GM18505 (cell line): ENCODE measurements at regions not wholly inside any gene's neighbourhood (a gene's known extent, or its start where the extent isn't known, plus 50 kb on each side); places are given as distances from the start of the nearest gene placed in this dataset.
"Not testable (repeated sequence)": the region's sequence is repeated elsewhere in the genome, so short reads cannot be mapped to it uniquely, and the experiment has no call there.

ENCODE experiments used
- ATAC-seq: cut with Tn5 transposase; IDR thresholded peaks from one replicate; pipeline ENCODE4 v1.9.1; 2021; ENCODE audit not compliant: unreplicated experiment
- POLR2A ChIP-seq: IDR thresholded peaks from 4 replicates; pipeline ENCODE4 v1.6.1; 2011; ENCODE audit warnings: borderline replicate concordance; ENCODE audit not compliant: insufficient read depth, insufficient read length; ENCODE audit errors: extremely low read depth

GRCh38 chr12:75746621-75747020 is 235.2 kb upstream of the KRR1 start:
- no peak for TF ChIP-seq POLR2A
- ATAC-seq = no peak

- ATAC-seq = no peak
- TF ChIP-seq POLR2A = no peak
Measured at GRCh38 chr12:75744607-75745256, 233.3 kb upstream of the KRR1 start.

GRCh38 chr12:75742961-75743360 is 231.6 kb upstream of the KRR1 start:
- ATAC-seq = no peak

GRCh38 chr12:75742048-75742447 is 230.6 kb upstream of the KRR1 start:
- TF ChIP-seq POLR2A = no peak
- no peak for ATAC-seq

More at GRCh38 chr12:75742961-75743360, 231.6 kb upstream of the KRR1 start:
- TF ChIP-seq POLR2A = no peak

GRCh38 chr12:75739912-75740311 is 228.5 kb upstream of the KRR1 start:
- no peak for TF ChIP-seq POLR2A
- no peak for ATAC-seq

GRCh38 chr12:75739098-75739497 is 227.7 kb upstream of the KRR1 start:
- ATAC-seq = not testable (repeated sequence)

GRCh38 chr12:75738486-75738885 is 227.1 kb upstream of the KRR1 start:
- no peak for TF ChIP-seq POLR2A
- ATAC-seq = peak; percentile 91

- no peak for TF ChIP-seq POLR2A
- no peak for ATAC-seq
Measured at GRCh38 chr12:75735853-75736252, 224.4 kb upstream of the KRR1 start.

- no peak for TF ChIP-seq POLR2A
- ATAC-seq = no peak
Measured at GRCh38 chr12:75728826-75729225, 217.4 kb upstream of the KRR1 start.

- no peak for ATAC-seq
- TF ChIP-seq POLR2A = no peak
Measured at GRCh38 chr12:75727577-75727976, 216.2 kb upstream of the KRR1 start.

GRCh38 chr12:75725521-75726111 is 214.2 kb upstream of the KRR1 start:
- no peak for TF ChIP-seq POLR2A

GRCh38 chr12:75724928-75725312 is 213.5 kb upstream of the KRR1 start:
- TF ChIP-seq POLR2A = no peak
- no peak for ATAC-seq

More at GRCh38 chr12:75725521-75726111, 214.2 kb upstream of the KRR1 start:
- ATAC-seq = no peak

- no peak for TF ChIP-seq POLR2A
- ATAC-seq = no peak
Measured at GRCh38 chr12:75724307-75724927, 213.0 kb upstream of the KRR1 start.

GRCh38 chr12:75722714-75723200 is 211.3 kb upstream of the KRR1 start:
- no peak for TF ChIP-seq POLR2A
- ATAC-seq = peak; percentile 95
